SK-MEL-5 (cell line): ENCODE measurements at regions not wholly inside any gene's neighbourhood (a gene's known extent, or its start where the extent isn't known, plus 50 kb on each side); places are given as distances from the start of the nearest gene placed in this dataset.

ENCODE experiments used
- DNase-seq: peaks from one replicate; pipeline ENCODE4 v3.0.0-alpha.2; 2016; ENCODE audit warnings: low read depth, low spot score
- in situ Hi-C: cut with HindIII; loops from 2 replicates; pipeline ENCODE4 v1.10.0; 2016; ENCODE audit warnings: low sequenced_read_pairs, high pct_unique_total_duplicates, low pct_unique_long_range_greater_than_20kb

DNA sequence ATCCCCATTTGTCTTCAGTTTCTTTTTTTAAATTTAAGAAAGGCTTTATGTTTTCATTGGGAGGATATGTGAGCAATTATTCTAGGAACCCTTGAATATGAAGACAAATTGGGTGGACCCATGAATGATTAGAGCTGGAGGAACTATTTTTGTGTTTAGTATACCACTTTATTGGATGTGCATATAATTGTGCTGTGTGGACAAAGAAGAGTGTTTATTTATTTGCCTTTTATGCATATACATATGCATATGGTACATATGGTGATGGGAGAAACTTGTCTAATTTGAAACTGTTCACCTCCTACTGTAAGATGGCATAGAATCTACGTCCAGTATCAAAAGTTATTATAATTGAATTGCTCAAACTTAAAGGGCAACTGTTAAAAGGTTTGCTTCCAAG, 94.8 kb upstream of the CENPW start:
- in situ Hi-C loops = no loop called here
- DNase-seq = no peak

DNA sequence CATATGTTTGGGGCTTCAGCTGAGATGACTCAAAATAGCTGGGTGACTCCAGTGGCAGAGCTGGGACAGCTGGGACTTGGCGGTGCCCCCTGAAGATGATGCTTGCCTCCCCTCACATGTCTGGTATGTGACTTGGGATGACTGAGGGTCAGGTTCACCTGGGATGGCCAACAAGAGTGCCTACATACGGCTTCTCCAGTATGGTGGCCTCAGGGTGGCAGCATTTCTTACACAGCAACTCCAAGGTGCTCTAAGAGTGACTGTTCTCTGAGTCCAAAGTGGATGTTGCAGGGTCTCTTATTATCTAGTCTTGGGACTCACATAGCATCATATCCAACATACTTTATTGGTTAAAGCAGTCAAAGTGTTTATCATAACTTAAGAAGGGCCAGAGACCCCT, 87.8 kb upstream of the CENPW start:
- in situ Hi-C loops = no loop called here
- DNase-seq = peak; percentile 21

DNA sequence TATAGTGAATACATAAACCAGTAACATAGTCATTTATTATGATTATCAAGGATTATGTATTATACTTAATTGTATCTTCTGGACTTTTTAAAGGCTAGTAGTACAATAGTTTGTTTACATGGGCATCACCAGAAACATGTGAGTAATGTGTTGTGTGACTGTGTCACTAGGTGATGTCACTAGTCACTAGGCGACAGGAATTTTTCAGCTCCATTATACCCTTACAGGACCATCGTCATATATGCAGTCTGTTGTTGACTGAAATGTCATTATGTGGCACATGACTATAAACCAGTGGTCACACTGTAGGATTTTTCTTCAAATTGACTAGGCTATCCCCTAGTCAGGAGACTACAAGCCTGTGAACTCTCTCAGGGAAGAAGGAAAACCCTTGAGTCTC, 86.5 kb upstream of the CENPW start:
- DNase-seq = no peak
- in situ Hi-C loops = no loop called here

DNA sequence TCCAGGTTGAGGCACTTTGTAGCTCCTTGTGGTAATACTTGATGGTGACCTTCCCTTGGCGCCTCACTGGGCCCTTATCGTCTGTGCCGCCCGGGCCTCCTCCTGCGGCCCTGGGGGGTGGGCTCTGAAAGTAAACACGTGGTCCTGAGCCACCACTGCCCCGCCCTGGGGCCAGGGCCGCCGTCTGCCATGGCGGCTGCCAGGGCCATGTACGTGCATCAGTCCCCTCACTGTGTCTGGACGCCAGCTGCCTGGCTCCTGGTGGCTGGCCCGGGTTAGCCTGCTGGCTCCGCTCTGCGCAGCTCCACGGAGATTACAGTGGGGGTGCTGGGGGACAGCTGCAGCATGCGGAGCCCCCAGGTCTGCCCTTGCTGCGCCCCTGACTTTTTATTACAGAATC, 81.8 kb upstream of the CENPW start:
- in situ Hi-C loops = no loop called here
- no peak for DNase-seq

DNA sequence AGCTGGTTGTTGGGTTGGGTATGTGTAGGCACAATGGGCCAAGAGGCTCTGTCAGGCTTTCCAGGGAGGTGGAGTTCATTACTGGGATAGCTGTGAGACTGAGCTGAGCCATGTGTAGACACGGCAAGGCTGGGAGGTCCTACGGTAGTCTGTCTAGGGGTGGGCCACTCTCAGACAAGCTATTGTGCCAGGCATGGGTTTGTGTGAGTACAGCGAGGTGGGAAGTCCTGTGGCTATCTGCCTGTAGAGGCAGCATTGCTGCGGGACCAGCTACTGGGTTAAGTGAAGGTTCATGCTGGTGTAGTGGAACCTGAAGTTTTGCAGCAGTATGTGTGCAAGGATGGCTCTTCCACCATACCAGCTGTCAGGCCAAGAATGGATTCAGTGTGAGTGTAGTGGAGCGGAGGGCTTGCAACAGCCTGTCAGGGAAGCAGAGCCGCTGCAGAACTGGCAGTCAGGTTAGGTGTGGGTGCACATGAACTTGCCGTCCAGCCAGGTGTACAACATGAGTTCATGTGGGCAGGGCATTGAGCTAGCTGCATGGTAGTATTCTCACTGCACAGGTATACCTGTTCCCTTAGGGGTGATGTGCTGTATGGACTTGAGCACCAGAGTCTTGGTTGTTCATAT, 78.0 kb upstream of the CENPW start:
- in situ Hi-C loops = no loop called here
- no peak for DNase-seq

DNA sequence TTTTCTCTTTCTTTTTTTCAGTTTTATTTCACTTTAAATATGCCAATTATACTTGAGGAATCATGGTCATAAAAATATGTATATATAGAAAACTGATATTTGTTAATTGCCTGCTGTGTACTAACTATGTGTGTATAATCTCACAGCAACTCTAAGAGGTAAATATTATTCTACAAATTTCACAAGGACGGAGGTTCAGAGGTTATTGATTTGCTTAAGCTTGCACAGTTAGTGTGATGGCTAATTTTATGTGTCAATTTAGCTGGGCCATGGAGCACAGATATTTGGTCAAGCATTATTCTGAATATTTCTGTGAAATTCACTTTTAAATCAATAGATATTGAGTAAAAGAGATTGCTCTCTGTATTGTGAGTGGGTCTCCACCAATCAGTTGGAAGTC, 75.7 kb upstream of the CENPW start:
- no peak for DNase-seq
- in situ Hi-C loops = no loop called here

DNA sequence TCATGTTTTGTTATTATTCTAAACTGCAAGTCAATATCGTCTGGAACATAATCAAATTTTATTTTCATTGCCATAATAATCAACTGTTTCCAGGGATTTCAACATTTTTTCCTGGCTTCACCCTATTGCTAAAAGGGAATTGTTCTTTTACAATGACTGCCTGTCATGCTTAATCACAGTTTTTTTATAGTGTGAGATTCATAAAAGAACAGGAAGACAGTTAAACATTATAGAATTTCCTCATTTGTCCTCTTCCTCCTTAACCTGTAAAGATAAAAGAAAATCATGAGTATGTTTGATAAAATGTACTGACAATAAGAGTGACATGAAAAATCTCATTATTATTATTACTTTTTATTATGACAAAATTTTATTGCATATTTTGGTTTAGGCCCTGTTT, 73.3 kb upstream of the CENPW start:
- no peak for DNase-seq
- in situ Hi-C loops = no loop called here

DNA sequence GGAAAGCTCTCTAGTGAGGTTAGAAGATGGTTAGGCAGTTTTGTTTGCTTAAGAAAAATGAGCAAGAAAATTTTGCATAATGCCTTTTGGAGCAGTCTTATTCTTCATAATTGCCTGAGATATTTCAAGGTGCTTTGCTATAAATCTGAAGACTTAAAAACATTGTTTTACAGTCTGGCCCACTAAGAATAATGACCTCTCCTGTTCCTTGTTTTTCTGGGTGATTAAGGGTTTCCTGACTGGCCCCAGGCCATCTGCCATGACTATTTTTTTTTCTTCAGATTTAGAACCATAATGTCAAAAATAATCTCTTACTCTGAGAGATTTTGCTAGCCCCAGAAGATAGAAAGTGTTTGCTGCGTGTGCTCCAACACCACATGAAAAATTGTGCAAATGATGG, 72.3 kb upstream of the CENPW start:
- in situ Hi-C loops = no loop called here
- DNase-seq = no peak

DNA sequence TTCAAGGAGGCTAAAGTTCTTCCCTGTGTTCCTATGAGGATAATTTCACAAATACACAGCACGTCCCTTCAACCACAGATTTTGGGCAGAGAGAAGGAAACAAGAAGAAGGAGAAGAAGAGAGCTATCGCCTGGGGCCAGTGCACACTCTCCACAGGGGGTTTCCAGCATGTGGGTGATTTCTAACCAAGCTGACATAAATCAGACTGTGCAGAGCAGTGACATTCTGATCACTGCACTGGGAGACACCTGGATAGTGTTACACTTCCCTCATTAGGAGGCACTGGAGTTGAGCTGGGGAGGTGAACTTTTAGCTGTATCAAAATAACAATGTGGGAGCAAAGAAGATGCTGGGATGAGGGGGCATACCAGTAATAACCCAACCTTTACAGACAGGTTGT, 71.8 kb upstream of the CENPW start:
- in situ Hi-C loops = no loop called here
- DNase-seq = no peak

DNA sequence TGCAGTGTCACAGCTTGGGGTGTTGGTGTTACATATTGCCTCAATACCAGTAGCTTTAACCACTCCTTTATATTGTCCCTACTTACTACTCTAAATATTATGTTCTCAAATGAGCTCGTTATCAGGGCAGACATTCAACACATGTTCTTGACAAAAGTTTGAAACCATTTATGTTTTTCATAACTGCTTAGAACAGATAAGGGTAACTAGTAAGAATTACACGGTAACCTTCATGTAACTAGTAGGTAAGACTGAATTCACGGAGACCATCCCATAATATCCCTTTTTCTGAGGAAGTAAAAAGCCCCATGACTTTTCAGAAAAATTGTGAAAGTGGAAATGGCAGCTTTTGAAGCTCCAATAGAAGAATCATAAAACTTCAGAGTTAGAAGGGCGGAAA, 59.6 kb upstream of the CENPW start:
- no peak for DNase-seq
- in situ Hi-C loops = no loop called here

DNA sequence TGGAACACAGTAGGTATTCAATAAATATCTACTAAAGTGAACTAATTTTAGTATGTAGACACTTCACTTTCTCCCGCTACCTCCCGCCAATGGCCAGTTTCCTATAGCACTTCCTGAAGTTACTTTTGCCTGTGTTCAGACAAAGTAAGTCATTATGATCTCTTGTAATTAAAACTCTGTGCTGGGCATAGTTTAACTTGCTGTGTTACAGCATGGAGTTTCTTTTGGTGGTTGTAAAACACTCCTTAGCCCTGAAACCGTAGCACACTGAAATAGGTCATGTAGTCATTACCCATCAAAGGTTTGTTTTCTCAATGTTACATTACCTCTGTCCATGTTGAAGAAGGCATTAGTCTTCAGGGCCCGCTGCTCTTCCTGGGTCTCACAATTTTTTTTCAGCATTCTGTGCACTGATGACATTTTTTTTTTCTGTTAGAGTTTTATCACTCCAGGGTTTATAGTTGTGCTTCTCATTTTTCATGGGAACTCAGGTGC, 54.0 kb upstream of the CENPW start:
- in situ Hi-C loops = no loop called here
- no peak for DNase-seq
